CD4-positive, alpha-beta memory T cell (primary cell): ENCODE measurements at regions not wholly inside any gene's neighbourhood (a gene's known extent, or its start where the extent isn't known, plus 50 kb on each side); places are given as distances from the start of the nearest gene placed in this dataset.

ENCODE experiments used
- CTCF ChIA-PET: fragments of 350-600 bp; sonication (Branson Sonifier 250); formaldehyde crosslinking; loops from one replicate; lab custom pipeline; 2021; ENCODE audit warnings: inconsistent platforms; ENCODE audit not compliant: partially characterized antibody; lab: Charles Lee
- POLR2A ChIA-PET: fragments of 350-600 bp; sonication (Branson Sonifier 250); formaldehyde crosslinking; loops from one replicate; lab custom pipeline; 2021; ENCODE audit not compliant: partially characterized antibody; lab: Charles Lee
- DNase-seq, 5 donors: peaks; one replicate each; pipeline versions ENCODE4 v3.0.0 to v3.0.0-alpha.2; 2020 to 2022; ENCODE audit warnings: mixed read lengths in 1 of 5
- H3K27ac ChIP-seq: one replicate; pipeline ENCODE4 v1.7.0; 2013; ENCODE audit warnings: low read depth, low read length
- H3K27me3 ChIP-seq: 2 replicates; pipeline ENCODE4 v1.7.0; 2013; ENCODE audit warnings: mild to moderate bottlenecking, low read length, moderate library complexity; ENCODE audit not compliant: insufficient read depth
- H3K36me3 ChIP-seq: 2 replicates; pipeline ENCODE4 v1.7.0; 2013; ENCODE audit warnings: mild to moderate bottlenecking, low read length, moderate library complexity; ENCODE audit not compliant: insufficient read depth
- H3K4me1 ChIP-seq: 2 replicates; pipeline ENCODE4 v1.7.0; 2013; ENCODE audit warnings: mild to moderate bottlenecking, low read length, moderate library complexity; ENCODE audit not compliant: insufficient read depth
- H3K4me3 ChIP-seq, 2 donors: one replicate each; pipeline ENCODE4 v1.7.0; 2013; ENCODE audit warnings: low read length in 2 of 2, mild to moderate bottlenecking in 1 of 2
- H3K9me3 ChIP-seq, 2 donors: one replicate each; pipeline ENCODE4 v1.7.0; 2013; ENCODE audit warnings: low read length in 2 of 2, control low read depth in 1 of 2; ENCODE audit not compliant: control insufficient read depth in 1 of 2
- H3K27ac Mint-ChIP-seq, 7 donors: one replicate each; pipeline ENCODE4 v1.8.0; 2020 to 2021; ENCODE audit warnings: mixed read lengths in 7 of 7, mild to moderate bottlenecking in 6 of 7, inconsistent platforms in 3 of 7, moderate library complexity in 3 of 7
- H3K27me3 Mint-ChIP-seq, 2 donors: one replicate each; pipeline ENCODE4 v1.8.0; 2020 to 2021; ENCODE audit warnings: mixed read lengths in 2 of 2
- H3K36me3 Mint-ChIP-seq, 2 donors: one replicate each; pipeline ENCODE4 v1.8.0; 2020 to 2021; ENCODE audit warnings: mixed read lengths in 2 of 2, inconsistent platforms in 1 of 2, mild to moderate bottlenecking in 1 of 2
- H3K4me1 Mint-ChIP-seq, 4 donors: one replicate each; pipeline ENCODE4 v1.8.0; 2020 to 2021; ENCODE audit warnings: mixed read lengths in 4 of 4, mild to moderate bottlenecking in 1 of 4
- H3K4me3 Mint-ChIP-seq, 8 donors: one replicate each; pipeline ENCODE4 v1.8.0; 2020 to 2021; ENCODE audit warnings: mixed read lengths in 8 of 8, mild to moderate bottlenecking in 7 of 8, moderate library complexity in 6 of 8, inconsistent platforms in 3 of 8
- H3K9me3 Mint-ChIP-seq, 8 donors: one replicate each; pipeline ENCODE4 v1.8.0; 2020 to 2021; ENCODE audit warnings: mixed read lengths in 8 of 8, mild to moderate bottlenecking in 5 of 8, inconsistent platforms in 3 of 8, moderate library complexity in 1 of 8
- intact Hi-C: fragments of 100-400 bp; cut with micrococcal nuclease; formaldehyde crosslinking; loops from one replicate; pipeline ENCODE4 v1.15.1; 2023

DNA sequence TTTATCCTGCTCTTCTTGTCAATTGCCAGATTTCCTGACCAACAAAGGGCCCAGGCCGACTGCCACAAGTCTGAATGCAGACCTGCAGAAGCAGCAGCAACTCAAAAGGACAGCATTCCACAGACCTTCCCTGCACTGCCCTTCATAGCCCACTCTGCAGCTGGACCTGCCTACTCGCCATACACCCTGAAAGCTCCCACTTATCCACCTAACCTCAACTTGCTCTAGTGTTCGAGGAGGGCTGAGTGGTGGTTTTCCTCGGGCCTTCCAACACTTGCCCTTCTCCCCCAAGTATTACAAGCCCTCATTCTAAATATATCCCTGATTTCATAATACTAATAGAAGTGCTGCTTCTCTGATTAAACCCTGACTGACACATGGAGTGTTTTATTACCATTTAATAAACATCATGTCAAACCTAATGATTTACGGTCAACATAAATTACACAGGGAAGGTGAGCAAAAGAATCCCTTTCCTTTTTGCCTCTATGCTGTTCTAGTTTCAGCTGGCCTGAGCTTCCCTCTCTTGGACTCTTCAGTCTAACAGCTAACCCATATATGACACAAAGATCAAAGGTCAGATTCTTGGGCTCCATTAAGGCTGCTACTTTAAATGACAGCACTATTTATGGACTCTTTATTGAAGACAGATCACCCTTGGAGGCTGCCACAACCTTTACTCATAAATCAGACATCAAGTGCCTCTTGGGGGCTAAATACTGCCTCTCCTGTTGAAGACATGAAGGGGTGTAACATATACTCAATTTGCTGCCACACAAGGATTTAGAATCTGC is 1546.9 kb upstream of the TMEM132C start:
- Mint-ChIP-seq H3K27ac (no peak overlapping the region), H3K27me3 (peaks cover 11 to 22% of the 10 kb centered on the region in 2 donors), H3K4me3 (no peak overlapping the region), H3K4me1 (peaks cover 0 to 2% (median 0%) of the 10 kb centered on the region in 4 donors), H3K36me3 (peaks cover 1 to 3% of the 10 kb centered on the region in 2 donors), H3K9me3 (peaks cover 3 to 44% (median 33%) of the 10 kb centered on the region in 8 donors)
- Histone ChIP-seq H3K9me3 (no peaks in the 10 kb centered on the region), H3K27me3 (no peaks in the 10 kb centered on the region), H3K4me1 (no peaks in the 10 kb centered on the region), H3K36me3 (no peaks in the 10 kb centered on the region), H3K27ac (no peak overlapping the region), H3K4me3 (no peak overlapping the region)
- POLR2A ChIA-PET: no interaction called here
- CTCF ChIA-PET: interaction anchor here (1.0 kb wide), 1 partner anchor 22 kb away, joined by 3 read pairs; no protein-coding TSS in a partner anchor
- intact Hi-C loops: no loop called here
- DNase-seq: no peak

DNA sequence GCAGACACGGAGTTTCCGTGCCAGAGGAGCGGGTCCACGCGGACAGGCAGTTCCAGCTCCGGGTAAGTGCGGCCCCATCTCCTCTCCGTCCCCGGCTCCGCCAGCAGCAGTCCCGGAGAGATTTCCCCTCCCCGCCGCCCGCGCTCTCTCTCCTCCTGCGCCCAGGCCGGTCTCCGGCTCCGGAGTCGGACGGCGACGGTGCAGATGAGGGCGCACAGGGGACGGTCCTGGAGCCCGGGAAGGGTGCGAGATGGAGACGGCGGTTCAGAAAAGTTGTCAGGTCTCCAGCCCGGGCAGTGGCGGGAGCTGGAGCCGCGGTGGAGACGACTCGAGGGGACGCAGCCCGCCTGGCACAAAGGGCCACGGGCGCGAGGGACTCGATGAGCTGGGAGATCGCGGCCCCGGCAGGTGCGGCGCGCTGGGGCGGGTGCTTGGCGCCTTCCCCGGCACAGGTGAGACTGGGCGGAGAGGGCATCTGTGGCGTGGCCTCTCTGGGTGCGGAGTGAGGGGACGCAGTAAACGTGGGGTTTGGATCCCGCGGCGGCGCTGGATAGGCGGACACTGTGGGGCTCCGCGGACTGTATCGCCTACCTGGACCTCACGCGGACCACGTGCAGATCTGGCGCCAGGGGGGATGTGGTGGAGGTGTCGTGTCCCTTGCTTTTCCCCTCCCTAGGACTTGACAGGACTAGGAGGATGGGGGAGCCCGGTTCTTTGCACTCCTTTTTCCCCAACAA is 1540.3 kb upstream of the TMEM132C start:
- peak overlapping the region in 4 of 8 donors; percentile 30 to 79 (median 60) for H3K4me3 Mint-ChIP-seq
- Histone ChIP-seq H3K27me3 (peaks cover 8% of the 10 kb centered on the region), H3K4me1 (peaks cover 5% of the 10 kb centered on the region), H3K9me3 (no peaks in the 10 kb centered on the region), H3K27ac (no peak overlapping the region), H3K4me3 (no peak overlapping the region), H3K36me3 (no peaks in the 10 kb centered on the region)
- H3K27me3 Mint-ChIP-seq: peaks cover 25 to 36% of the 10 kb centered on the region in 2 donors
- H3K4me1 Mint-ChIP-seq: peaks cover 0 to 10% (median 4%) of the 10 kb centered on the region in 4 donors
- intact Hi-C loops: no loop called here
- H3K36me3 Mint-ChIP-seq: peaks cover 0 to 5% of the 10 kb centered on the region in 2 donors
- no peak for DNase-seq
- H3K27ac Mint-ChIP-seq: no peak overlapping the region
- ChIA-PET POLR2A (interaction anchor here (1.7 kb wide), 1 partner anchor 41 kb away, joined by 3 read pairs; no protein-coding TSS in a partner anchor), CTCF (no interaction called here)
- peaks cover 0 to 30% (median 25%) of the 10 kb centered on the region in 8 donors for H3K9me3 Mint-ChIP-seq

DNA sequence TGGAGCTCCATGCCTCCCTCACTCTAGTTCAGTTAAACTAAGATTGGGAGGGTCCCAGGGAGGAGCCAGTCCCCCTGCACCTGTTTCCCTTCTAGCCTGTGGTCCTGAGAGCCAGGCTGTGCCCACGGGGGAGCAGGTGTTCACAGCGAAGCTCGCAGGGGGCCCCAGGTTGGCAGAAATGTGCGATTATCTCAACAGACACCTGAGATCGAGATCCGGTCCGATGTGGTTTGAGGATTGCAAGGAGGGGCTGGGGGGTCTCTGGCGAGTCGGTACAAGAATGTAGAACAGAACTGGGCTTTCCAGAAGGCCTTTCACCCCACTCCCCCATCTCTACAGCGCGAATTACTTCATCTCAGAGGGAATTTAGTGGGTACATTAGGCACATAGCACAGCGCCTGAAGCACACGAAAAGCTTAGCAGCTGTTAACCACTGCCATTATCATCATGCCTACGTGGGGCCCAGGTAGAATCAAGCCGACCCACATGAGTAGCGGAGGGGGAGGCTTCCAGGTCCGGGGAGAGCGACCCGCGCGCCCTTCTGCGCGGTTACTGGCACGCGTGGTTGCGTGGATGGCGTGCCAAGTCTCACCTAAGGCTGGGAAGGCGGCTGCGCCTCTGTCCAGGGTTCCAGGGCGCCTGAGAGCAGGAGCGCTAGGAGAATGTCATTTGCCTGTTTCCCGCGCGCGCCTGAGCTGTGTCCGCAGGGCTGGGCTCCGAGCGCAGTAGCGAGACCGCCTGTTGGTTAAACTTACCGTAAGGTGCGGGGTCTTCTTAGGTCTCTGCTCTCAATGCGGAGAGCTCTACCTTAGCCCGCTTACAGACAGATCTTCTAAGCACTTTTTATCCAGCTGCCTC is 1539.5 kb upstream of the TMEM132C start:
- CTCF ChIA-PET: no interaction called here

DNA sequence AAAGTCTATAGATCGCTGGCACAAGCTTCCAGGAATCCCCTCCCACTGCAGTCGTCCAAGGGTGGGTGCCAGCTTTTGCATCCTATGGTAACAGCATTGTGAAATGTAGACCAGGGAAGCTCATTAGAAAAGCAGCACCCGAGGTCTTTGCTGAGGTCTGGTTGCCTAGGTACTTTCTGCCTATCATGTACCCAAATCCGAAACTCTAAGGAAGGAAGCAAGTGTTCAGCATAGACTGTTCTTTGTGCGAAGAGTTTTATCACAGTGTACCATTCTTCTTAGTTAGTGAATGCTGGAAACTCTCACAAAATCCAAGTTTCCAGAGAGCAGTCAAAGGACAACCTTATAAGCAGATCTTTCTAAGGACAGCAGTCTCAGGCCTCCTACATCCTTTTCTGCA is 1532.7 kb upstream of the TMEM132C start:
- CTCF ChIA-PET: interaction anchor here (1.8 kb wide), 1 partner anchor 13 kb away, joined by 6 read pairs; no protein-coding TSS in a partner anchor
- no peak for DNase-seq

More for the DNA sequence above, 1539.5 kb upstream of the TMEM132C start:
- Histone ChIP-seq H3K27me3 (peaks cover 8% of the 10 kb centered on the region), H3K9me3 (no peaks in the 10 kb centered on the region), H3K4me1 (peaks cover 5% of the 10 kb centered on the region), H3K4me3 (no peak overlapping the region), H3K27ac (no peak overlapping the region), H3K36me3 (no peaks in the 10 kb centered on the region)
- H3K9me3 Mint-ChIP-seq: peaks cover 0 to 30% (median 23%) of the 10 kb centered on the region in 8 donors
- no peak overlapping the region for H3K27ac Mint-ChIP-seq
- peak overlapping the region in 3 of 8 donors; percentile 20 to 50 (median 46) for H3K4me3 Mint-ChIP-seq
- no peak for DNase-seq
- H3K27me3 Mint-ChIP-seq: peaks cover 25 to 33% of the 10 kb centered on the region in 2 donors
- POLR2A ChIA-PET: interaction anchor here (1.7 kb wide), 1 partner anchor 40 kb away, joined by 3 read pairs; no protein-coding TSS in a partner anchor
- H3K36me3 Mint-ChIP-seq: peaks cover 0 to 5% of the 10 kb centered on the region in 2 donors
- H3K4me1 Mint-ChIP-seq: peaks cover 0 to 10% (median 4%) of the 10 kb centered on the region in 4 donors
- intact Hi-C loops: no loop called here

DNA sequence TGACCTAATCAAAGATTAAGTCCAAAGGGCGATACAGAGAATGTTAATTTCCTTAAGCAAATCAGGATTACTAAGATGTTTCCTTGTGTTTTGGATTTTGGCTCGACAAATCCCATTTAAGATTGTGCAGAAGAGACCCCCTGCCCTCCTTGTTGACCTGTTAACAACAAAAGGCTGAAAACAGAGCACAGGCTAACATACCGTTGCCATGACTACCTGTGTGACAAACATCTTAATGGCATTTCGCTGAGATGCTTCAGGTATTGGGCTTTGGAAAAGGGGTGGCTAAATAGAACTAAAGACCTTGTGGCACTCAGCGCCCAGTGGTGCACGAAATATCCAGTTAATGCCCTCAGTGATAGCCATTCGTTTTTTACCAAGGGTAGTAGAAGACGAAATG is 1532.3 kb upstream of the TMEM132C start:
- H3K36me3 ChIP-seq: no peaks in the 10 kb centered on the region
- H3K27ac Mint-ChIP-seq: no peak overlapping the region
- H3K4me3 ChIP-seq: no peak overlapping the region
- DNase-seq: no peak
- no peak overlapping the region for H3K27ac ChIP-seq
- H3K27me3 Mint-ChIP-seq: no peaks in the 10 kb centered on the region
- ChIA-PET CTCF (no interaction called here), POLR2A (no interaction called here)
- no peak overlapping the region for H3K4me3 Mint-ChIP-seq
- peaks cover 0 to 47% (median 15%) of the 10 kb centered on the region in 8 donors for H3K9me3 Mint-ChIP-seq
- intact Hi-C loops: no loop called here
- no peaks in the 10 kb centered on the region for H3K9me3 ChIP-seq
- no peaks in the 10 kb centered on the region for H3K4me1 ChIP-seq
- H3K27me3 ChIP-seq: no peaks in the 10 kb centered on the region
- peaks cover 0 to 3% of the 10 kb centered on the region in 2 donors for H3K36me3 Mint-ChIP-seq
- no peaks in the 10 kb centered on the region for H3K4me1 Mint-ChIP-seq

More for the DNA sequence above, 1532.7 kb upstream of the TMEM132C start:
- Mint-ChIP-seq H3K4me3 (no peak overlapping the region), H3K9me3 (peaks cover 0 to 48% (median 15%) of the 10 kb centered on the region in 8 donors), H3K4me1 (no peaks in the 10 kb centered on the region), H3K27ac (no peak overlapping the region), H3K36me3 (peaks cover 0 to 5% of the 10 kb centered on the region in 2 donors), H3K27me3 (no peaks in the 10 kb centered on the region)
- no peaks in the 10 kb centered on the region for H3K36me3 ChIP-seq
- H3K4me3 ChIP-seq: no peak overlapping the region
- no peak overlapping the region for H3K27ac ChIP-seq
- H3K4me1 ChIP-seq: no peaks in the 10 kb centered on the region
- no peaks in the 10 kb centered on the region for H3K27me3 ChIP-seq
- POLR2A ChIA-PET: no interaction called here
- H3K9me3 ChIP-seq: no peaks in the 10 kb centered on the region
- intact Hi-C loops: no loop called here

DNA sequence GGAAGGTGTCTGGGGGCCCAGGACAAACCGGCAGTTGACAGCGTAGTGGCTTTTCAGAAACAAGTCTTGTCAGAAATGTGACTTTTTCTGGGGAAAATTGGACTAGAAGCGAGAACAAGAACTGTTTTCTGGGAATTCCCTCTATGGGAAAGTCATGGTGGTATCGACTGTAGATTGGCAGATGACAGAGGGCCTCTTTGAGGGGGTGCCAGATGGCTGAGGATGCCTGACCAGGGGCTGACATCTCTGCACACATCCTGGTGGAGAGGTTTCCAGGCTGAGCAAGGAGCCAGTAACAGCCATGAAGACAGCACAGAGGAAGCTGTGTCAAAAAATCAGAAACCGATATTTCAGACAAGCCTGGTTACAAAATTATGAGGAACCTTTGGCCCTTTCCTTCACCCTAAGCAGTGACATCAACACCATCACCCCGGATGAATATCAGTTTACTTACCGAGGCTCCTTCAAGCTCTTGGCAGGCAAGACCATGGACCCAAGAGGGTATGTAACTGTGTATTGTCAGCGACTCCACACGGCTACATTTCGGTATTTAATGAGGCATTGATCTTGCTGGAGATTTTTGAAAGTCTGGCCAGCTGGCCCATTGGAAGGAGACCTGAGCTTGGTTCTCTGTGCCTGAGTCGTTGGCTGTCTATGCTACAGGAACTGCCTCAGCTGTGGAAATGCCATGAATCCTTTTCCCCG is 1525.3 kb upstream of the TMEM132C start:
- Histone ChIP-seq H3K4me1 (no peaks in the 10 kb centered on the region), H3K36me3 (no peaks in the 10 kb centered on the region), H3K27ac (no peak overlapping the region), H3K9me3 (no peaks in the 10 kb centered on the region), H3K27me3 (no peaks in the 10 kb centered on the region), H3K4me3 (no peak overlapping the region)
- Mint-ChIP-seq H3K27me3 (no peaks in the 10 kb centered on the region), H3K4me1 (peaks cover 0 to 2% (median 0%) of the 10 kb centered on the region in 4 donors), H3K9me3 (peaks cover 0 to 18% (median 11%) of the 10 kb centered on the region in 8 donors), H3K4me3 (no peak overlapping the region), H3K27ac (no peak overlapping the region), H3K36me3 (peaks cover 11 to 31% of the 10 kb centered on the region in 2 donors)
- intact Hi-C loops: loop anchor here (10.0 kb wide), 1 partner anchor 113 kb away; no protein-coding TSS in a partner anchor
- CTCF ChIA-PET: interaction anchor here (0.6 to 1.3 kb wide), 5 partner anchors 11 to 161 kb away, joined by 3 to 4 read pairs (median 3); no protein-coding TSS in a partner anchor
- POLR2A ChIA-PET: no interaction called here
- no peak for DNase-seq
